ENCODE measurements at regions not wholly inside any gene's neighbourhood (a gene's known extent, or its start where the extent isn't known, plus 50 kb on each side); places are given as distances from the start of the nearest gene placed in this dataset.
"Not testable (repeated sequence)": the region's sequence is repeated elsewhere in the genome, so short reads cannot be mapped to it uniquely, and the experiment has no call there.

GRCh38 chr6:156434049-156434794 lies 343.0 kb upstream of the ARID1B start:
- no peak overlapping the region for H3K9ac ChIP-seq (ENCODE audit: low read depth in 1 of 2, low read length in 2 of 2)
- no peaks in the 10 kb centered on the region for H3K27me3 ChIP-seq (ENCODE audit: control insufficient read depth in 2 of 2, insufficient read depth in 2 of 2, low read length in 2 of 2)
- no peaks in the 10 kb centered on the region for H3K9me3 ChIP-seq (ENCODE audit: control insufficient read depth in 2 of 2, low read length in 2 of 2)
- H3K27ac ChIP-seq (ENCODE audit: low read depth in 2 of 2, low read length in 2 of 2) = peak overlapping the region; percentile 26 to 50
- H3K4me1 ChIP-seq (ENCODE audit: control insufficient read depth in 2 of 2, insufficient read depth in 2 of 2, low read length in 2 of 2) = peaks cover 17 to 37% of the 10 kb centered on the region in 2 donors
- H3K36me3 ChIP-seq (ENCODE audit: control insufficient read depth in 2 of 2, insufficient read depth in 2 of 2, low read length in 2 of 2) = no peaks in the 10 kb centered on the region
- H3K4me3 ChIP-seq (ENCODE audit: low read length in 2 of 2) = no peak overlapping the region

GRCh38 chr6:156432543-156432942 lies 344.6 kb upstream of the ARID1B start:
- H3K27me3 ChIP-seq (ENCODE audit: control insufficient read depth in 2 of 2, insufficient read depth in 2 of 2, low read length in 2 of 2) = no peaks in the 10 kb centered on the region
- no peaks in the 10 kb centered on the region for H3K36me3 ChIP-seq (ENCODE audit: control insufficient read depth in 2 of 2, insufficient read depth in 2 of 2, low read length in 2 of 2)
- no peak overlapping the region for H3K9ac ChIP-seq (ENCODE audit: low read depth in 1 of 2, low read length in 2 of 2)
- H3K4me3 ChIP-seq (ENCODE audit: low read length in 2 of 2) = no peak overlapping the region
- peaks cover 12 to 27% of the 10 kb centered on the region in 2 donors for H3K4me1 ChIP-seq (ENCODE audit: control insufficient read depth in 2 of 2, insufficient read depth in 2 of 2, low read length in 2 of 2)
- no peaks in the 10 kb centered on the region for H3K9me3 ChIP-seq (ENCODE audit: control insufficient read depth in 2 of 2, low read length in 2 of 2)
- no peak overlapping the region for H3K27ac ChIP-seq (ENCODE audit: low read depth in 2 of 2, low read length in 2 of 2)

GRCh38 chr6:156430386-156430785 lies 346.8 kb upstream of the ARID1B start:
- Histone ChIP-seq H3K27ac (ENCODE audit: low read depth in 2 of 2, low read length in 2 of 2) (no peak overlapping the region), H3K9me3 (ENCODE audit: control insufficient read depth in 2 of 2, low read length in 2 of 2) (no peaks in the 10 kb centered on the region), H3K4me3 (ENCODE audit: low read length in 2 of 2) (no peak overlapping the region), H3K4me1 (ENCODE audit: control insufficient read depth in 2 of 2, insufficient read depth in 2 of 2, low read length in 2 of 2) (peaks cover 0 to 13% of the 10 kb centered on the region in 2 donors), H3K9ac (ENCODE audit: low read depth in 1 of 2, low read length in 2 of 2) (no peak overlapping the region), H3K36me3 (ENCODE audit: control insufficient read depth in 2 of 2, insufficient read depth in 2 of 2, low read length in 2 of 2) (no peaks in the 10 kb centered on the region), H3K27me3 (ENCODE audit: control insufficient read depth in 2 of 2, insufficient read depth in 2 of 2, low read length in 2 of 2) (no peaks in the 10 kb centered on the region)

- Histone ChIP-seq H3K27me3 (ENCODE audit: control insufficient read depth in 2 of 2, insufficient read depth in 2 of 2, low read length in 2 of 2) (no peaks in the 10 kb centered on the region), H3K4me3 (ENCODE audit: low read length in 2 of 2) (peak overlapping the region in 1 of 2 donors; percentile 3), H3K4me1 (ENCODE audit: control insufficient read depth in 2 of 2, insufficient read depth in 2 of 2, low read length in 2 of 2) (no peaks in the 10 kb centered on the region), H3K9me3 (ENCODE audit: control insufficient read depth in 2 of 2, low read length in 2 of 2) (no peaks in the 10 kb centered on the region), H3K27ac (ENCODE audit: low read depth in 2 of 2, low read length in 2 of 2) (peak overlapping the region in 1 of 2 donors; percentile 43), H3K9ac (ENCODE audit: low read depth in 1 of 2, low read length in 2 of 2) (no peak overlapping the region), H3K36me3 (ENCODE audit: control insufficient read depth in 2 of 2, insufficient read depth in 2 of 2, low read length in 2 of 2) (no peaks in the 10 kb centered on the region)
These were observed 349.8 kb upstream of the ARID1B start for GRCh38 chr6:156427345-156427744.

GRCh38 chr6:156425359-156426020 lies 351.7 kb upstream of the ARID1B start:
- no peak overlapping the region for H3K27ac ChIP-seq (ENCODE audit: low read depth in 2 of 2, low read length in 2 of 2)

GRCh38 chr6:156423829-156424228 lies 353.3 kb upstream of the ARID1B start:
- no peak overlapping the region for H3K4me3 ChIP-seq (ENCODE audit: low read length in 2 of 2)
- no peaks in the 10 kb centered on the region for H3K36me3 ChIP-seq (ENCODE audit: control insufficient read depth in 2 of 2, insufficient read depth in 2 of 2, low read length in 2 of 2)
- H3K9me3 ChIP-seq (ENCODE audit: control insufficient read depth in 2 of 2, low read length in 2 of 2) = no peaks in the 10 kb centered on the region
- no peak overlapping the region for H3K27ac ChIP-seq (ENCODE audit: low read depth in 2 of 2, low read length in 2 of 2)
- H3K27me3 ChIP-seq (ENCODE audit: control insufficient read depth in 2 of 2, insufficient read depth in 2 of 2, low read length in 2 of 2) = no peaks in the 10 kb centered on the region
- no peak overlapping the region for H3K9ac ChIP-seq (ENCODE audit: low read depth in 1 of 2, low read length in 2 of 2)
- peaks cover 0 to 3% of the 10 kb centered on the region in 2 donors for H3K4me1 ChIP-seq (ENCODE audit: control insufficient read depth in 2 of 2, insufficient read depth in 2 of 2, low read length in 2 of 2)

More at GRCh38 chr6:156425359-156426020, 351.7 kb upstream of the ARID1B start:
- H3K36me3 ChIP-seq (ENCODE audit: control insufficient read depth in 2 of 2, insufficient read depth in 2 of 2, low read length in 2 of 2) = no peaks in the 10 kb centered on the region
- no peaks in the 10 kb centered on the region for H3K9me3 ChIP-seq (ENCODE audit: control insufficient read depth in 2 of 2, low read length in 2 of 2)
- no peak overlapping the region for H3K9ac ChIP-seq (ENCODE audit: low read depth in 1 of 2, low read length in 2 of 2)
- no peak overlapping the region for H3K4me3 ChIP-seq (ENCODE audit: low read length in 2 of 2)
- no peaks in the 10 kb centered on the region for H3K27me3 ChIP-seq (ENCODE audit: control insufficient read depth in 2 of 2, insufficient read depth in 2 of 2, low read length in 2 of 2)
- peaks cover 0 to 3% of the 10 kb centered on the region in 2 donors for H3K4me1 ChIP-seq (ENCODE audit: control insufficient read depth in 2 of 2, insufficient read depth in 2 of 2, low read length in 2 of 2)

GRCh38 chr6:156423075-156423474 lies 354.1 kb upstream of the ARID1B start:
- H3K9ac ChIP-seq (ENCODE audit: low read depth in 1 of 2, low read length in 2 of 2) = no peak overlapping the region
- peaks cover 0 to 3% of the 10 kb centered on the region in 2 donors for H3K4me1 ChIP-seq (ENCODE audit: control insufficient read depth in 2 of 2, insufficient read depth in 2 of 2, low read length in 2 of 2)
- H3K27ac ChIP-seq (ENCODE audit: low read depth in 2 of 2, low read length in 2 of 2) = peak overlapping the region in 1 of 2 donors; percentile 15
- no peaks in the 10 kb centered on the region for H3K9me3 ChIP-seq (ENCODE audit: control insufficient read depth in 2 of 2, low read length in 2 of 2)
- H3K4me3 ChIP-seq (ENCODE audit: low read length in 2 of 2) = no peak overlapping the region
- no peaks in the 10 kb centered on the region for H3K36me3 ChIP-seq (ENCODE audit: control insufficient read depth in 2 of 2, insufficient read depth in 2 of 2, low read length in 2 of 2)
- H3K27me3 ChIP-seq (ENCODE audit: control insufficient read depth in 2 of 2, insufficient read depth in 2 of 2, low read length in 2 of 2) = no peaks in the 10 kb centered on the region

GRCh38 chr6:156421933-156422332 lies 355.2 kb upstream of the ARID1B start:
- no peak overlapping the region for H3K4me3 ChIP-seq (ENCODE audit: low read length in 2 of 2)
- H3K4me1 ChIP-seq (ENCODE audit: control insufficient read depth in 2 of 2, insufficient read depth in 2 of 2, low read length in 2 of 2) = peaks cover 0 to 3% of the 10 kb centered on the region in 2 donors
- H3K9me3 ChIP-seq (ENCODE audit: control insufficient read depth in 2 of 2, low read length in 2 of 2) = no peaks in the 10 kb centered on the region
- no peak overlapping the region for H3K9ac ChIP-seq (ENCODE audit: low read depth in 1 of 2, low read length in 2 of 2)
- no peak overlapping the region for H3K27ac ChIP-seq (ENCODE audit: low read depth in 2 of 2, low read length in 2 of 2)
- H3K36me3 ChIP-seq (ENCODE audit: control insufficient read depth in 2 of 2, insufficient read depth in 2 of 2, low read length in 2 of 2) = no peaks in the 10 kb centered on the region
- no peaks in the 10 kb centered on the region for H3K27me3 ChIP-seq (ENCODE audit: control insufficient read depth in 2 of 2, insufficient read depth in 2 of 2, low read length in 2 of 2)

- not testable (repeated sequence) for H3K27ac ChIP-seq (ENCODE audit: low read depth in 2 of 2, low read length in 2 of 2); H3K4me3 ChIP-seq (ENCODE audit: low read length in 2 of 2); H3K4me1 ChIP-seq (ENCODE audit: control insufficient read depth in 2 of 2, insufficient read depth in 2 of 2, low read length in 2 of 2); H3K36me3 ChIP-seq (ENCODE audit: control insufficient read depth in 2 of 2, insufficient read depth in 2 of 2, low read length in 2 of 2); H3K9me3 ChIP-seq (ENCODE audit: control insufficient read depth in 2 of 2, low read length in 2 of 2); H3K27me3 ChIP-seq (ENCODE audit: control insufficient read depth in 2 of 2, insufficient read depth in 2 of 2, low read length in 2 of 2); H3K9ac ChIP-seq (ENCODE audit: low read depth in 1 of 2, low read length in 2 of 2)
These were observed 355.9 kb upstream of the ARID1B start for GRCh38 chr6:156421301-156421700.

GRCh38 chr6:156420172-156420993 lies 356.8 kb upstream of the ARID1B start:
- H3K27me3 ChIP-seq (ENCODE audit: control insufficient read depth in 2 of 2, insufficient read depth in 2 of 2, low read length in 2 of 2) = no peaks in the 10 kb centered on the region
- H3K36me3 ChIP-seq (ENCODE audit: control insufficient read depth in 2 of 2, insufficient read depth in 2 of 2, low read length in 2 of 2) = no peaks in the 10 kb centered on the region
- H3K9ac ChIP-seq (ENCODE audit: low read depth in 1 of 2, low read length in 2 of 2) = no peak overlapping the region
- H3K27ac ChIP-seq (ENCODE audit: low read depth in 2 of 2, low read length in 2 of 2) = no peak overlapping the region
- H3K9me3 ChIP-seq (ENCODE audit: control insufficient read depth in 2 of 2, low read length in 2 of 2) = no peaks in the 10 kb centered on the region
- H3K4me3 ChIP-seq (ENCODE audit: low read length in 2 of 2) = no peak overlapping the region
- peaks cover 0 to 3% of the 10 kb centered on the region in 2 donors for H3K4me1 ChIP-seq (ENCODE audit: control insufficient read depth in 2 of 2, insufficient read depth in 2 of 2, low read length in 2 of 2)

Measured in mucosa of rectum (tissue), 2 donors.